RWPE2 (cell line): ENCODE measurements at regions not wholly inside any gene's neighbourhood (a gene's known extent, or its start where the extent isn't known, plus 50 kb on each side); places are given as distances from the start of the nearest gene placed in this dataset.

Experiments used
- ATAC-seq: fragments of 200-7000 bp; cut with Tn5 transposase; 3 replicates; pipeline ENCODE4 v1.9.1; 2021; ENCODE audit warnings: low read depth
- DNase-seq: peaks from one replicate; pipeline ENCODE4 v3.0.0-alpha.2; 2020; ENCODE audit warnings: low spot score
- H3K27ac ChIP-seq: fragments of 450-650 bp; 2 replicates; pipeline ENCODE4 v1.5.1; 2017; ENCODE audit warnings: mild to moderate bottlenecking; ENCODE audit not compliant: poor library complexity, severe bottlenecking
- H3K27me3 ChIP-seq: fragments of 250-450 bp; sonication (Bioruptor Pico); 2 replicates; pipeline ENCODE4 v1.5.1; 2021; ENCODE audit warnings: mild to moderate bottlenecking, moderate library complexity; ENCODE audit not compliant: insufficient read depth, poor library complexity, severe bottlenecking
- H3K36me3 ChIP-seq: fragments of 250-450 bp; sonication (Bioruptor Pico); 2 replicates; pipeline ENCODE4 v1.5.1; 2020; ENCODE audit warnings: low read depth, mild to moderate bottlenecking, moderate library complexity
- H3K4me1 ChIP-seq: fragments of 250-450 bp; sonication (Bioruptor Pico); 2 replicates; pipeline ENCODE4 v1.5.1; 2021; ENCODE audit warnings: mild to moderate bottlenecking, moderate library complexity; ENCODE audit not compliant: insufficient read depth, poor library complexity, severe bottlenecking
- H3K4me3 ChIP-seq: fragments of 250-450 bp; sonication (Bioruptor Pico); 2 replicates; pipeline ENCODE4 v1.5.1; 2021; ENCODE audit warnings: mild to moderate bottlenecking, moderate library complexity; ENCODE audit not compliant: severe bottlenecking
- H3K9me3 ChIP-seq: fragments of 250-450 bp; sonication (Bioruptor Pico); 2 replicates; pipeline ENCODE4 v1.5.1; 2021; ENCODE audit warnings: mild to moderate bottlenecking, moderate library complexity; ENCODE audit not compliant: severe bottlenecking
- CTCF ChIP-seq: fragments of 450-650 bp; IDR thresholded peaks from one replicate; pipeline ENCODE4 v1.5.1; 2017; ENCODE audit warnings: mild to moderate bottlenecking, moderate library complexity; ENCODE audit not compliant: poor library complexity, severe bottlenecking

GRCh38 chr21:35375115-35375514 lies 326.0 kb upstream of the RUNX1 start:
- H3K9me3 ChIP-seq: no peaks in the 10 kb centered on the region
- TF ChIP-seq CTCF: no peak
- H3K27me3 ChIP-seq: no peaks in the 10 kb centered on the region
- no peaks in the 10 kb centered on the region for H3K36me3 ChIP-seq
- H3K27ac ChIP-seq: peak overlapping the region; percentile 69
- ATAC-seq (peak; percentile 96), DNase-seq (no peak)
- H3K4me3 ChIP-seq: no peak overlapping the region
- peaks cover 23% of the 10 kb centered on the region for H3K4me1 ChIP-seq

- no peak for ATAC-seq
- H3K4me1 ChIP-seq: peaks cover 23% of the 10 kb centered on the region
Observed at GRCh38 chr21:35373998-35374397, 324.9 kb upstream of the RUNX1 start.

GRCh38 chr21:35372201-35372600 lies 323.1 kb upstream of the RUNX1 start:
- DNase-seq (no peak), ATAC-seq (no peak)
- TF ChIP-seq CTCF: no peak
- Histone ChIP-seq H3K27me3 (no peaks in the 10 kb centered on the region), H3K9me3 (no peaks in the 10 kb centered on the region), H3K4me3 (no peak overlapping the region), H3K27ac (no peak overlapping the region), H3K36me3 (no peaks in the 10 kb centered on the region), H3K4me1 (peaks cover 12% of the 10 kb centered on the region)

More at GRCh38 chr21:35373998-35374397, 324.9 kb upstream of the RUNX1 start:
- Histone ChIP-seq H3K27ac (peak overlapping the region; percentile 69), H3K27me3 (no peaks in the 10 kb centered on the region), H3K9me3 (no peaks in the 10 kb centered on the region), H3K36me3 (no peaks in the 10 kb centered on the region), H3K4me3 (no peak overlapping the region)
- no peak for DNase-seq
- TF ChIP-seq CTCF: no peak

GRCh38 chr21:35370671-35371070 lies 321.6 kb upstream of the RUNX1 start:
- Histone ChIP-seq H3K27ac (no peak overlapping the region), H3K27me3 (no peaks in the 10 kb centered on the region), H3K36me3 (no peaks in the 10 kb centered on the region), H3K4me3 (no peak overlapping the region), H3K4me1 (peaks cover 10% of the 10 kb centered on the region), H3K9me3 (no peaks in the 10 kb centered on the region)
- no peak for DNase-seq
- no peak for TF ChIP-seq CTCF
- no peak for ATAC-seq

GRCh38 chr21:35370071-35370470 lies 321.0 kb upstream of the RUNX1 start:
- no peaks in the 10 kb centered on the region for H3K9me3 ChIP-seq
- no peaks in the 10 kb centered on the region for H3K27me3 ChIP-seq
- ATAC-seq (no peak), DNase-seq (no peak)
- no peaks in the 10 kb centered on the region for H3K36me3 ChIP-seq
- H3K27ac ChIP-seq: no peak overlapping the region
- TF ChIP-seq CTCF: no peak
- peaks cover 6% of the 10 kb centered on the region for H3K4me1 ChIP-seq
- no peak overlapping the region for H3K4me3 ChIP-seq
